GM19372 (cell line): ENCODE measurements at regions not wholly inside any gene's neighbourhood (a gene's known extent, or its start where the extent isn't known, plus 50 kb on each side); places are given as distances from the start of the nearest gene placed in this dataset.
"Not testable (repeated sequence)": the region's sequence is repeated elsewhere in the genome, so short reads cannot be mapped to it uniquely, and the experiment has no call there.

Experiments
- ATAC-seq: cut with Tn5 transposase; IDR thresholded peaks from one replicate; pipeline ENCODE4 v1.9.1; 2021; ENCODE audit warnings: mild to moderate bottlenecking, low read depth, moderate library complexity; ENCODE audit not compliant: unreplicated experiment

DNA sequence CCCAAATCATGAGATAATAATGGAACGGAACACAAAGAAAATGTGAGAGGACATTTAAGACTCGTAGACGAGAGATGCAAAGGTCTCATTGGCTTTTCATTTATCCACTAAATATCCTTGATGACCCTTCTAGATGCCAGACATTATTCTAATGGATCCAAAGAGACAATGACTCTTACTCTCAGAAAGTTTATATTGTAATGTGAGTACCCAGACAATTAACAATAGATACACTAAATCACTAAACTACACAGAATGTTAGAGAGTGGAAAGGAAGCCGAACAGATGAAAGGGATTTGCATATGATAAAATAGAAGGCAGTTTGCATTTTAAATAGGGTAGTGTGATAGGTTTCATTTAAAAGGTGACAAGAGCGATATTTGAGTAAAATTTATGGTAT lies 973.3 kb downstream of the TAF11L14 start:
- no peak for ATAC-seq

- not testable (repeated sequence) for ATAC-seq
Observed at GRCh38 chr5:18617191-18617590, 982.9 kb downstream of the TAF11L14 start.

DNA sequence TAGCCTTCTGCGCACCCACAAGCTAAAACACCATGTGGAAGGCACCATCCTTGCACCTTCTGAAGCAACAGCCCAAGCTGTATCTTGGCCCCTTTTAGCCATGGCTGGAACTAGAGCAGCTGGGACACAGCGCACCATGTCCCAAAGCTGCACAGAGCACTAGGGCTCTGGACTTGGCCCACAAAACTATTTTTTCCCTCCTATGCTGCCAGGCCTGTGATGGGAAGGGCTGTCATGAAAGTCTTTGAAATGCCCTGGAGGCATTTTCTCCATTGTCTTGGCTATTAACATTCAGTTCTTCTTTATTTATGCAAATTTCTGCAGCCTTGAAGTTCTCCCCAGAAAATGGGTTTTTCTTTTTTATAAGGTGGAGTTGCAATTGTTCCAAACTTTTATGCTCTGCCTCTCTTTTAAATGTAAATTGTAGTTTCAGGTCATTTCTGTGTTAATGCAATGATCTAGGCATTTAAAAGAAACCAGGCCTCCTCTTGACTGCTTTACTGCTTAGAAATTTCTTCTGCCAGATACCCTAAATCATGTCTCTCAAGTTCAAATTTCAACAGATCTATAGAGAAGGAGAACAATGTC lies 996.3 kb downstream of the TAF11L14 start:
- ATAC-seq = no peak

DNA sequence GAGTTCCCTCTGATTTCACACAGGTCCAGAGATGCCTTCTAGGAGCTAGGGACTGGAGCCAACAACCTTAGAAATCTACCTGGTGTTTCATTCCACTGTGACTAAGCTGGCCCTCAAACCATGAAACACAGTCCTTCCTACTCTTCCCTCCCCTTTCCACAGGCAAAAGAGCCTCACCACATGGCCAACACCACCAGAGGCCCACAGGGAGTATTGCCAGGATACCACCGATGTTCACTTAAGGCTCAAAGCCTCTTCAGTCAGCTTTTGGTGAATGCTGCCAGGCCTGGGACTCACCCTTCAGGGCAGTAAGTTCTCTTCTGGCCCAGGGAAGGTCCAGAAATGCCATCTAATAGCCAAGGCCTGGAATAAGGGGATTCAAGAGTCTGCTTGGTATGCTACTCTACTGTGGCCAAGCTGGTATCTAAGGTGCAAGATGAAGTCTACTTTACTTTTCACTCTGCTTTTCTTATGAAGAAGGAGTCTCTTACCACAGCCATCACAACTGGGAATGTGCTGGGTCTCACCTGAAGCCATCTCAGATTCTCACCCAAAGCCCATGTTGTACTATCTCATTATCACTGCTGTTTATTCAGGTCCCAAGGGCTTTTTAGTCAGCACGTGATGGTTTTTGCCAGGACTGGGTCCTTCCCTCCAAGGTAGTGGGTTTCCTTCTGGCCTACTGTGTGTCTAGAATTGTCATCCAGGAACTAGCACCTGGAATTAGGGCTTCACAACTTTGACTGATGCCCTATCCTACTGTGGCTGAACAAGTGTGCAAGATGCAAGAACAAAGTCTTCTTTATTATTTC lies 1018.4 kb downstream of the TAF11L14 start:
- no peak for ATAC-seq

DNA sequence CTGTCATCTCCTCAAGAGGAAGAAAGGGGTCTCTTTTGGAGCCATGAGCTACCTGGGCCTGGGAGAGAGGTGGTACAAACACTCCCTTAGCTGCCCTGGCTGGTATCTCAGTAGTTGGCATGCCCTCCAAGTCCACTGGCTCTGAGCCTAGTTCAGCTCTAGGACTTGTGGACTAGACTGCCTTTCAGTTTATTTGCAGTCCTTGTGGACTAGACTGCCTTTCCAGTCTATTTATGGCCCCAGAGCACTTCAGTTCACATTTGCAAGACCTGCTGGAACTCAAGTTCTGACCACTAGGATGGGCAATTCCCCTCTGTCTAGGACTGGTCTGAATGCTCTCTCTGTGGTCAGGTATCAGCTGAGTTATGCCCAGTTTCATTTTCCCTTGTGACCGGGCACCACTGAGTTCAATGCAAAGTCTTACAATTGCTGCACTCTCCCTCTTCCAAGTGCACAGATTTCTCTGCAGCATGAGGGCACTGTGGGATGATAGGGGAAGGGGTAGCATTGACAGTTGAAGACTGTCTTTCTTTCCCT lies 1019.0 kb downstream of the TAF11L14 start:
- no peak for ATAC-seq

- ATAC-seq = no peak
Observed at GRCh38 chr5:18660511-18660910, 1026.3 kb downstream of the TAF11L14 start.

GRCh38 chr5:18662231-18662630 lies 1028.0 kb downstream of the TAF11L14 start:
- ATAC-seq = no peak

- ATAC-seq = not testable (repeated sequence)
Observed at GRCh38 chr5:18674212-18674611, 1040.0 kb downstream of the TAF11L14 start.

DNA sequence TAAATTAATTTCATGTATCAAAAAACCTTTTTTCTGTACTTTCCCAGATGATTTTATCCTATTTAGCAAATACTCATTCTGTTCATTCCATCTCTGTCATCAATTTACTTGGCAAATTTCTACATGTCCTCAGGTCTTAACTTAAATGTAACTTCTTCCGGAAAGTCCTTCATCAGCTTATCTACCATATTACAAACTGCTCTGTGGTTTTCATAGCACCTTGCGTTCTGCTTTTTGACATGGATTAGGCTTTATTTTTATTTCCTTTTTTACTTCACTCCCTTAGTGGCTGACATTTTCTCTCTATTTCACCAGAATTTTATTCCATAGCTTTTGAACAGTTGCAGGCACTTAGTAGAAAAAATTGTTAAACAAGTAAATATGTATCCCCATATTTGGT lies 1040.8 kb downstream of the TAF11L14 start:
- ATAC-seq = no peak

DNA sequence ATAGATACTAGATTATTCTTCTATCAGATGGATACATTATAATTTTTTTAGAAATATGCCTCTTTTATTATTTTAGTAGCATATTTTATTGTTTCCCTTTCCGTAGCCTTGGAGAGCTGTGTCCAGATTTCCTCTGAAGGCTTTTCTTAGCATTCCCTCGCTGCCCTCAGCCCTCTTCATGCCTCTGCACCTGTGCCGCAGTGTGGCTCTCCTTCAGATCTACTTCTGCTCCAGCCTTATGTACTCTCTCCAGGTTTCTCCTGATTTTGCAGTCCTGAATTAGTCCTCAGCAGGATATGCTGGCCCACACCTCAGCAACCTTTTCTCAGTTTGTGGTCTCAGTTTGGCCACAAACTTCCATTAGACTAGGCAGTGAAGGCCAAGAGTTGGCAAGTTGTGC lies 1052.0 kb downstream of the TAF11L14 start:
- no peak for ATAC-seq

- ATAC-seq = no peak
Observed at GRCh38 chr5:18687429-18687828, 1053.2 kb downstream of the TAF11L14 start.

GRCh38 chr5:18699681-18700080 lies 1065.4 kb downstream of the TAF11L14 start:
- ATAC-seq = no peak

GRCh38 chr5:18702821-18703220 lies 1068.6 kb downstream of the TAF11L14 start:
- ATAC-seq = no peak

- ATAC-seq = no peak
Observed at GRCh38 chr5:18712936-18713485, 1078.8 kb downstream of the TAF11L14 start.

- ATAC-seq = no peak
Observed at GRCh38 chr5:18720002-18720401, 1085.7 kb downstream of the TAF11L14 start.

- no peak for ATAC-seq
Observed at GRCh38 chr5:18732556-18733479, 1098.6 kb downstream of the TAF11L14 start.

GRCh38 chr5:18736051-18736398 lies 1101.8 kb downstream of the TAF11L14 start:
- no peak for ATAC-seq

DNA sequence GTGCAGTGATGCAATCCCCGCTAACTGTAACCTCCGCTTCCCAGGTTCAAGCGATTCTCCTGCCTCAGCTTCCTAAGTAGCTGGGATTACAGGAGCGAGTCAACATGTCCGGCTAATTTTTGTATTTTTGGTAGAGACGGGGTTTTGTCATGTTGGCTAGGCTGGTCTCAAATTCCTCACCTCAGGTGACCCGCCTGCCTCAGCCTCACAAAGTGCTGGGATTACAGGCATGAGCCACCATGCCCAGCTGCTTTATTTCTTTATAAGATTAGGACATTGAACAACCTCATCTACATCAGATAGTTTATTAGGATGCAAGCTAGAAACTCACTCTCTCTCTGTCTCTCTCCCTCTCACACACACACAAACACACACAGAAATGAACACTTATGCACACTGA lies 1102.5 kb downstream of the TAF11L14 start:
- ATAC-seq = not testable (repeated sequence)

- no peak for ATAC-seq
Observed at GRCh38 chr5:18740301-18740700, 1106.0 kb downstream of the TAF11L14 start.

DNA sequence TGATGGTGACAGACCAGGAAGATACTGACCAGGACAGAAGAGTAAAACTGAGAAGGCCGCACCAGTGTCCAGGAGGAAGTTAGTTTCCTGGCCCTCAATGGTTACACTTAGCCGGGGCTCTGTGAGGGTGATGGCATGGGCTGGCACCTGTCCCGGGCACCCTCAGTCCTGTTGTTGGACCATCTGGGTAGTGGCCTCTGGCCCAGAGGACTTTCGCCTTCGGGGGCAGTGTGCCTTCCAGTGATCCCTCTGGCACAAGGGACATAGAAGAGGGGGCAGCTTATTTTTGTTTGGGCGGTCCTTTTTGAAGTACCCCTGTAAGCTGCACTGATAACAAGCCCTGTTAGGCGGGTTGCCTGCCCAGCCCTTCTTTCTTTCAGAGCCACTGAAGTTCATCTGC lies 1108.6 kb downstream of the TAF11L14 start:
- no peak for ATAC-seq

DNA sequence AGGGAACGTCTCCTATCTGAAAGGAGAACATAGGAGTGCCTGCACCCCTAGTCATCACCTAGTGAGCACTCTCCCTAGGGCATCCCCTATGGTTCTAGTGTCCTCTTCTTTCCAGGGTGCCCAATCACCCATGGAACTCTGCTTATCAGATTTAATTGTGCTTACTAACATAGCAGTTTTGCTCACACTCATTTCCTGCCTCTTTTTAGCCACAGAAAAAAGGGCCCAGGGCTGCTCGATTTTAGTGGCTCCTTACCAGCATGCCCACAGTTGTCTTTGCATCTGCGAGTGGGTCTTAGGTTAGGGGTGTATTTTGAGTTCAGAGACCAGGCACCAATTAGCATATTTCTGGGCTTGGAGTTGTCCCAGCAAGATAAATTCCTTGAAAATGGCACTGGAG lies 1110.2 kb downstream of the TAF11L14 start:
- ATAC-seq = no peak
